Transverse colon (tissue), 4 donors: ENCODE measurements at regions not wholly inside any gene's neighbourhood (a gene's known extent, or its start where the extent isn't known, plus 50 kb on each side); places are given as distances from the start of the nearest gene placed in this dataset.

Source experiments
- DNase-seq: peaks from one replicate; pipeline ENCODE4 v3.0.0-alpha.2; 2019
- H3K27ac ChIP-seq, 4 donors: fragments of 200-600 bp; sonication (generic); 2 replicates each; pipeline ENCODE4 v1.5.1; 2016 to 2018; ENCODE audit warnings: inconsistent platforms in 4 of 4
- H3K27me3 ChIP-seq: fragments of 200-600 bp; sonication (generic); 2 replicates; pipeline ENCODE4 v1.5.1; 2017; ENCODE audit warnings: inconsistent platforms
- H3K36me3 ChIP-seq, 4 donors: fragments of 200-600 bp; sonication (generic); 2 replicates each; pipeline ENCODE4 v1.5.1; 2017 to 2019; ENCODE audit warnings: inconsistent platforms in 4 of 4
- H3K4me1 ChIP-seq, 4 donors: fragments of 200-600 bp; sonication (generic); 2 replicates each; pipeline ENCODE4 v1.5.1; 2017 to 2020; ENCODE audit warnings: inconsistent platforms in 4 of 4
- H3K4me3 ChIP-seq, 4 donors: fragments of 200-600 bp; sonication (generic); 1 replicate in 1 of 4; 2 replicates in 3 of 4; pipeline versions ENCODE4 v1.5.1 to v1.6.1; 2017 to 2019; ENCODE audit warnings: inconsistent platforms in 4 of 4
- H3K9me3 ChIP-seq, 2 donors: fragments of 200-600 bp; sonication (generic); 2 replicates each; pipeline ENCODE4 v1.5.1; 2017 to 2019; ENCODE audit warnings: inconsistent platforms in 2 of 2
- EP300 ChIP-seq: sonication (generic); formaldehyde crosslinking; IDR thresholded peaks from one replicate; pipeline ENCODE4 v1.6.1; 2017; ENCODE audit warnings: antibody characterized with exemption, low read depth
- POLR2A ChIP-seq: fragments of 450-650 bp; IDR thresholded peaks from one replicate; pipeline ENCODE4 v1.6.1; 2016; ENCODE audit warnings: antibody characterized with exemption, mild to moderate bottlenecking, moderate library complexity
- POLR2AphosphoS5 ChIP-seq, 3 donors: sonication (generic); formaldehyde crosslinking; IDR thresholded peaks; one replicate each; pipeline ENCODE4 v1.6.1; 2016; ENCODE audit warnings: antibody characterized with exemption in 3 of 3
- WGBS, 2 donors: methylation state at CpG; one replicate each; pipeline ENCODE4 v1.1.5; 2018; ENCODE audit warnings: low coverage in 1 of 2; 5-methylcytosine and 5-hydroxymethylcytosine counted together
- in situ Hi-C, 4 donors: fragments of 200-750 bp; cut with MboI; loops; one replicate each; pipeline versions ENCODE4 v1.15.0 to v1.15.1; 2017; ENCODE audit warnings: low sequenced_read_pairs in 3 of 4, low pct_ligation_motif_present in 1 of 4, low pct_unique_long_range_greater_than_20kb in 1 of 4
- intact Hi-C: fragments of 100-400 bp; cut with DNase I; formaldehyde crosslinking; loops from one replicate; pipeline ENCODE4 v1.15.1; 2023; ENCODE audit warnings: low total_unique reads
- small RNA-seq, 4 donors: library from RNA; depleted of rRNA; stranded (forward); fragments of <200 nt; gene quantifications; one replicate each; pipeline ENCODE3, GENCODE V24; 2016
- TF ChIP-seq, protein P1 (sequence below), 5 experiments: fragments of 200-600 bp in 3 of 5; fragments of 450-650 bp in 2 of 5; sonication (generic) in 3 of 5; IDR thresholded peaks; 1 replicate in 2 of 5; 2 replicates in 3 of 5; pipeline ENCODE4 v1.5.1; 2016 to 2017; ENCODE audit warnings: antibody characterized with exemption in 5 of 5, inconsistent platforms in 3 of 5, mild to moderate bottlenecking in 2 of 5, moderate library complexity in 1 of 5

DNA sequence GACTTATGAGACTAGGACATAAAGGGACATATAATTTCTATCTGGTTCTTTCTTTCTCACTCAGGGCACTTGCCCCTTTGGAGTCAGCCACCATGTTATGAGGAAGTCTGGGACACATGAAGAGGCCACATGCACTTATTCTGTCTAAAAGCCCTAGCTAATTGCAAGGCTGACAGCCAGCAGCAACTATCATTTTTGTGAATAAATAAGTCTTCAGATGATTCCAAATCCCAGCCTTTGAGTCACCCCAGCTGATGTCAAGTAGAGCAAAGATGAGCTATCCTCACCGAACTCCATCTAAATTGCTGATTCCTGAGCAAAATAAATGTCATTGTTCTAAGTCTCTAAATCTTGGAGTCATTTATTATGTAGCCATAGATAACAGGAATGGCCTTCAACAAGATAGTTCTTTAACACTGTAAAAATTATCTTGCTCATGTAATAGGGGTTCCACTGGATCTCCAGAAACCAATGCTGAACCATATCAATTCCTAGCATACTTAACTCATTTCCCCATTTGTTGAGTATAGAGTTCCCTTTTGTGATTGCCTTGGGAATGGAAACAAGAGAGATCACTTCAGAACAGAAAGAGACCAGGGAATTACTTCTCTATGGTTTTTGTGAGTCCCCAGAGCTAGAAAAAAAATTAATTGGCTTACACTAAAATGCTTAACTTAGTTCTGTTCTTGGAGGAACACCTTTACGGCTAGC is 50.6 kb upstream of the FN1 start:
- TF ChIP-seq POLR2AphosphoS5 (IDR thresholded peaks at IDR 0.05) (no peak), POLR2A (no peak), EP300 (no peak)
- TF ChIP-seq, protein P1, sequence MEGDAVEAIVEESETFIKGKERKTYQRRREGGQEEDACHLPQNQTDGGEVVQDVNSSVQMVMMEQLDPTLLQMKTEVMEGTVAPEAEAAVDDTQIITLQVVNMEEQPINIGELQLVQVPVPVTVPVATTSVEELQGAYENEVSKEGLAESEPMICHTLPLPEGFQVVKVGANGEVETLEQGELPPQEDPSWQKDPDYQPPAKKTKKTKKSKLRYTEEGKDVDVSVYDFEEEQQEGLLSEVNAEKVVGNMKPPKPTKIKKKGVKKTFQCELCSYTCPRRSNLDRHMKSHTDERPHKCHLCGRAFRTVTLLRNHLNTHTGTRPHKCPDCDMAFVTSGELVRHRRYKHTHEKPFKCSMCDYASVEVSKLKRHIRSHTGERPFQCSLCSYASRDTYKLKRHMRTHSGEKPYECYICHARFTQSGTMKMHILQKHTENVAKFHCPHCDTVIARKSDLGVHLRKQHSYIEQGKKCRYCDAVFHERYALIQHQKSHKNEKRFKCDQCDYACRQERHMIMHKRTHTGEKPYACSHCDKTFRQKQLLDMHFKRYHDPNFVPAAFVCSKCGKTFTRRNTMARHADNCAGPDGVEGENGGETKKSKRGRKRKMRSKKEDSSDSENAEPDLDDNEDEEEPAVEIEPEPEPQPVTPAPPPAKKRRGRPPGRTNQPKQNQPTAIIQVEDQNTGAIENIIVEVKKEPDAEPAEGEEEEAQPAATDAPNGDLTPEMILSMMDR (IDR thresholded peaks at IDR 0.05) = no peak
- in situ Hi-C loops = no loop called here
- no peak for DNase-seq
- no peaks in the 10 kb centered on the region for H3K9me3 ChIP-seq
- WGBS, 2 donors = 79 to 100% methylated on average over 1 to 2 of the region's 2 CpGs
- H3K27ac ChIP-seq = no peak overlapping the region
- H3K36me3 ChIP-seq = no peaks in the 10 kb centered on the region
- intact Hi-C loops = no loop called here
- H3K27me3 ChIP-seq = no peaks in the 10 kb centered on the region
- H3K4me3 ChIP-seq = no peak overlapping the region
- H3K4me1 ChIP-seq = no peaks in the 10 kb centered on the region

Small RNAs in the stretch of these regions (small RNA-seq; reads per million reads assigned to genes)
- gene AC093850.1 = 0 reads per million in 4 donors
